ENCODE measurements at regions not wholly inside any gene's neighbourhood (a gene's known extent, or its start where the extent isn't known, plus 50 kb on each side); places are given as distances from the start of the nearest gene placed in this dataset.

DNA sequence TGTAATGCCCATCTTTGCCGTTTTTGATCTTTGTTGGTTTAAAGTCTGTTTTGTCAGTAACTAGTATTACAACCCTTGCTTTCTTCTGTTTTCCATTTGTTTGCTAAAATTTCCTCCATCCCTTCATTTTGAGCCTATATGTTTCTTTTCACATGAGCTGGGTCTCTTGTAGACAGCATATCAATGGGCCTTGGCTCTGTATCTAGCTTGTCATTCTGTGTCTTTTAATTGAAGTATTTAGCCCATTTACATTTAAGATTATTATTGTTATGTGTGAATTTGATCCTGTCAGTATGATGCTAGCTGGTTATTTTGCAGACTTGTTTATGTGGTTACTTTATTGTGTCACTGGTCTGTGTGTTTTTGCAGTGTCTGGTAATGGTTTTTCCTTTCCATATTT lies 913.2 kb downstream of the TRHDE start:
- in situ Hi-C loops (cut with MboI) = no loop called here
- Histone ChIP-seq H4K20me1 (ENCODE audit: insufficient read depth) (no peaks in the 10 kb centered on the region), H2AFZ (no peak overlapping the region), H3K4me2 (ENCODE audit: unreplicated experiment) (no peak overlapping the region), H3K9ac (no peak overlapping the region), H3K36me3 (ENCODE audit: low read depth) (no peaks in the 10 kb centered on the region), H3K79me2 (ENCODE audit: insufficient read depth) (no peaks in the 10 kb centered on the region), H3F3A (ENCODE audit: insufficient read depth) (no peaks in the 10 kb centered on the region), H3K4me1 (ENCODE audit: insufficient read depth) (no peaks in the 10 kb centered on the region), H3K4me3 (no peak overlapping the region), H3K9me2 (ENCODE audit: insufficient read depth) (no peaks in the 10 kb centered on the region), H3K27me3 (replicated peaks; ENCODE audit: insufficient read depth) (no peaks in the 10 kb centered on the region), H3K27ac (no peak overlapping the region), H3K9me3 (ENCODE audit: low read depth) (no peaks in the 10 kb centered on the region)
- 24 to 29% methylated on average over 1 of the region's 1 CpG for WGBS, 2 experiments (ENCODE audit: low coverage in 1 of 2, low lambda C conversion rate in 2 of 2, missing lambda C conversion rate in 2 of 2)
- no peak for TF ChIP-seq EZH2 (IDR thresholded peaks at IDR 0.05; ENCODE audit: insufficient read depth, poor library complexity, severe bottlenecking)
- TF ChIP-seq EZH2phosphoT487 (IDR thresholded peaks at IDR 0.05; ENCODE audit: insufficient read depth, low read depth) = no peak
- no peak for DNase-seq

DNA sequence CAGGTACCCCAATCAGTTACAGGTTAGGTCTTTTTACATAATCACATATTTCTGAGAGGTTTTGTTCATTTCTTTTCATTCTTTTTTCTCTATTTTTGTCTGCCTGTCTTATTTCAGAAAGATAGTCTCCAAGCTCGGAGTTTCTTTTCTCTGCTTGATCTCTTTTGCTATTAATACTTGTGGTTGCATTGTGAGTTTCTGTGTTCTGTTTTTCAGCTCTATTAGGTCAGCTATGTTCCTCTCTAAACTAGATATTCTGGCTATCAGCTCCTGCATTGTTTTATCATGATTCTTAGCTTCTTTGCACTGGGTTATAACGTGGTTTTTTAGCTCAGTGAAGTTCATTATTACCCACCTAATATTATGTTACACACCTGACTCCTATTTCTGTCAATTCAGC lies 914.1 kb downstream of the TRHDE start:
- H3F3A ChIP-seq (ENCODE audit: insufficient read depth) = no peaks in the 10 kb centered on the region
- no peaks in the 10 kb centered on the region for H3K9me3 ChIP-seq (ENCODE audit: low read depth)
- in situ Hi-C loops (cut with MboI) = no loop called here
- H3K27me3 ChIP-seq (replicated peaks; ENCODE audit: insufficient read depth) = no peaks in the 10 kb centered on the region
- no peaks in the 10 kb centered on the region for H3K36me3 ChIP-seq (ENCODE audit: low read depth)
- no peak overlapping the region for H2AFZ ChIP-seq
- no peaks in the 10 kb centered on the region for H3K4me1 ChIP-seq (ENCODE audit: insufficient read depth)
- H3K27ac ChIP-seq = no peak overlapping the region
- H4K20me1 ChIP-seq (ENCODE audit: insufficient read depth) = no peaks in the 10 kb centered on the region
- H3K9ac ChIP-seq = no peak overlapping the region
- H3K4me3 ChIP-seq = no peak overlapping the region
- 2 to 4% methylated on average over 2 of the region's 2 CpGs for WGBS, 2 experiments (ENCODE audit: low coverage in 1 of 2, low lambda C conversion rate in 2 of 2, missing lambda C conversion rate in 2 of 2)
- DNase-seq = no peak
- no peaks in the 10 kb centered on the region for H3K79me2 ChIP-seq (ENCODE audit: insufficient read depth)
- no peaks in the 10 kb centered on the region for H3K9me2 ChIP-seq (ENCODE audit: insufficient read depth)
- no peak overlapping the region for H3K4me2 ChIP-seq (ENCODE audit: unreplicated experiment)
- no peak for TF ChIP-seq EZH2phosphoT487 (IDR thresholded peaks at IDR 0.05; ENCODE audit: insufficient read depth, low read depth)
- TF ChIP-seq EZH2 (IDR thresholded peaks at IDR 0.05; ENCODE audit: insufficient read depth, poor library complexity, severe bottlenecking) = no peak

- TF ChIP-seq EZH2phosphoT487 (IDR thresholded peaks at IDR 0.05; ENCODE audit: insufficient read depth, low read depth) = no peak
- TF ChIP-seq EZH2 (IDR thresholded peaks at IDR 0.05; ENCODE audit: insufficient read depth, poor library complexity, severe bottlenecking) = no peak
- Histone ChIP-seq H3K9ac (no peak overlapping the region), H3K27me3 (replicated peaks; ENCODE audit: insufficient read depth) (no peaks in the 10 kb centered on the region), H3F3A (ENCODE audit: insufficient read depth) (no peaks in the 10 kb centered on the region), H2AFZ (no peak overlapping the region), H4K20me1 (ENCODE audit: insufficient read depth) (no peaks in the 10 kb centered on the region), H3K4me2 (ENCODE audit: unreplicated experiment) (no peak overlapping the region), H3K4me3 (no peak overlapping the region), H3K4me1 (ENCODE audit: insufficient read depth) (no peaks in the 10 kb centered on the region), H3K36me3 (ENCODE audit: low read depth) (no peaks in the 10 kb centered on the region), H3K79me2 (ENCODE audit: insufficient read depth) (no peaks in the 10 kb centered on the region), H3K9me2 (ENCODE audit: insufficient read depth) (no peaks in the 10 kb centered on the region), H3K27ac (no peak overlapping the region), H3K9me3 (ENCODE audit: low read depth) (no peaks in the 10 kb centered on the region)
- in situ Hi-C loops (cut with MboI) = no loop called here
- DNase-seq = no peak
- WGBS, 2 experiments (ENCODE audit: low coverage in 1 of 2, low lambda C conversion rate in 2 of 2, missing lambda C conversion rate in 2 of 2) = 38 to 50% methylated on average over 1 of the region's 1 CpG
Measured at GRCh38 chr12:73187765-73188164, 915.6 kb downstream of the TRHDE start.

DNA sequence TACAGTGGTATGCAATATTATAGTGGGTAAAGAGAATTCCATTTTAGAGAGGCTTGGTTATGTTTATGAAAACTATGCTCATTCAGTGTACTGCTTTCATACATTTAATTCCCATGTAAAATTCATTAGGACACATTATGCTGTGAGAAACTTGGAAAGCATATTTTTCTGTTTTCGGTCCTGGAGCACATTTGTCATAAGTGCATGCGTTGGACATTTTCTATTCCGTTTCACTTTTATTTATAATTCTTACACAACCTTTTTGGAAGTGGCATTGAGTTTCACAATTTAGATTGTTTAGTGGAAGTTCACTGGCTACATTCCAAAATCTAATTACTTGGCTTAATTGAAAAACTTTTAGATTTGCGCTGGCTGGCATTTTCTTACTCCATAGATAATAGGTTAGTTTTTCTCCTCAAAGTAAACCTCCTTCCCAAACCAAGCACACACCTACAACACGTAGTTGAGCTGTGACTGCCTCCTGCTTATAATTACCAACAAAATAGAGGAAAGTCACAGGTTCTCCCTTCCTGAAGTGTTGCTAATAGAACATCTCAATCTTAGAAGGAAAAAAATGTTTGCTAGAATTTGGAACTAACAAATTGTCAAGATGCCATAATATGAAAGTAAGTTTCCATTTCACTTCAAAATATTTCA lies 938.5 kb downstream of the TRHDE start:
- Histone ChIP-seq H3K79me2 (ENCODE audit: insufficient read depth) (no peaks in the 10 kb centered on the region), H3K9me3 (ENCODE audit: low read depth) (no peaks in the 10 kb centered on the region), H3K36me3 (ENCODE audit: low read depth) (no peaks in the 10 kb centered on the region), H3F3A (ENCODE audit: insufficient read depth) (no peaks in the 10 kb centered on the region), H3K27me3 (replicated peaks; ENCODE audit: insufficient read depth) (no peaks in the 10 kb centered on the region), H4K20me1 (ENCODE audit: insufficient read depth) (no peaks in the 10 kb centered on the region), H3K9ac (no peak overlapping the region), H3K9me2 (ENCODE audit: insufficient read depth) (no peaks in the 10 kb centered on the region), H3K4me2 (ENCODE audit: unreplicated experiment) (no peak overlapping the region), H2AFZ (no peak overlapping the region), H3K4me3 (no peak overlapping the region), H3K27ac (no peak overlapping the region), H3K4me1 (ENCODE audit: insufficient read depth) (no peaks in the 10 kb centered on the region)
- no peak for TF ChIP-seq EZH2phosphoT487 (IDR thresholded peaks at IDR 0.05; ENCODE audit: insufficient read depth, low read depth)
- TF ChIP-seq EZH2 (IDR thresholded peaks at IDR 0.05; ENCODE audit: insufficient read depth, poor library complexity, severe bottlenecking) = no peak
- 7% methylated on average over 5 of the region's 5 CpGs for WGBS, 2 experiments (ENCODE audit: low coverage in 1 of 2, low lambda C conversion rate in 2 of 2, missing lambda C conversion rate in 2 of 2)
- in situ Hi-C loops (cut with MboI) = no loop called here
- no peak for DNase-seq

DNA sequence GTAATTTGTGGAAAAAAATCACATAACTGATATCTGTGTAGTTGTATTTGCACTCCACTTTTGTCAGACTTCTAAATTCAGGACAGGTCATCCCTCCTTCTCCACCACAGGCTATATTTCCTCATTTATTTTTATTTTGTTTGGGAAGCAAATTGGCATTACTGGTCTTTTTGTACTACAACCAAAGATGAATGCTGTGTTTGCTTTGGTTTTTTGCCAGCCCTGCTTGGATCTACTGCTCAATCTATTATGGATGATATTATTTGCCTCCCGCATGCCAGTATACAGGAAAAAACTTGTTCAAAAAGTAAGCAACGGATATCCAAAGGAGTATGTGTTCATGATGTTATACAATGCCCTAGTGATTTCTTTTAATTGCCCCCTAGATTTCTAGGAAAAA lies 948.8 kb downstream of the TRHDE start:
- WGBS, 2 experiments (ENCODE audit: low coverage in 1 of 2, low lambda C conversion rate in 2 of 2, missing lambda C conversion rate in 2 of 2) = 30 to 49% methylated on average over 2 of the region's 2 CpGs
- TF ChIP-seq EZH2 (IDR thresholded peaks at IDR 0.05; ENCODE audit: insufficient read depth, poor library complexity, severe bottlenecking) (no peak), EZH2phosphoT487 (IDR thresholded peaks at IDR 0.05; ENCODE audit: insufficient read depth, low read depth) (no peak)

More for the DNA sequence above, 948.8 kb downstream of the TRHDE start:
- Histone ChIP-seq H3K27me3 (replicated peaks; ENCODE audit: insufficient read depth) (no peaks in the 10 kb centered on the region), H4K20me1 (ENCODE audit: insufficient read depth) (no peaks in the 10 kb centered on the region), H3K4me1 (ENCODE audit: insufficient read depth) (no peaks in the 10 kb centered on the region), H3K9me2 (ENCODE audit: insufficient read depth) (no peaks in the 10 kb centered on the region), H3F3A (ENCODE audit: insufficient read depth) (no peaks in the 10 kb centered on the region), H3K27ac (no peak overlapping the region), H3K79me2 (ENCODE audit: insufficient read depth) (no peaks in the 10 kb centered on the region), H3K9ac (no peak overlapping the region), H2AFZ (no peak overlapping the region), H3K4me2 (ENCODE audit: unreplicated experiment) (no peak overlapping the region), H3K9me3 (ENCODE audit: low read depth) (peaks cover 5% of the 10 kb centered on the region), H3K36me3 (ENCODE audit: low read depth) (no peaks in the 10 kb centered on the region), H3K4me3 (no peak overlapping the region)
- in situ Hi-C loops (cut with MboI) = no loop called here
- no peak for DNase-seq

Data from GM23248 (cell line).